ENCODE measurements at regions not wholly inside any gene's neighbourhood (a gene's known extent, or its start where the extent isn't known, plus 50 kb on each side); places are given as distances from the start of the nearest gene placed in this dataset.

DNA sequence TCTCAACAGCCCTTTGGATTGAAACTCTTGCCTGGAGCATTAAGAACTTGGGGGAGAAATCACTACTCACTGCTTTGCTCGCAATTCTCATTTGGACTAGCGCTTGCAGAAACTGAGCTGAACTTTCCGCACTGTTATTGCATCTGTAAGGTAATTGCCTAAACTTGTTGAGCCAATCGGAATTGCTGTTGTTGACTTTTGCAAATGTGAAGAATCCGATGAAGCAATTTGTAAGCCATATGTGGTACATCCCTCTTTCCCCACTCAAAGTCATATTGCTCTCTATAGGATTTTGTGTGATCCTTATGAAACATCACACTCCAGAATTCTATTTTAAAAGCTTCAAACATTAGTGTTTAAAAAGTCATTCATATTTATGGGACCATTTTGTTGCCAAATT, 191.7 kb upstream of the GBE1 start:
- peak; percentile 21 for DNase-seq

DNA sequence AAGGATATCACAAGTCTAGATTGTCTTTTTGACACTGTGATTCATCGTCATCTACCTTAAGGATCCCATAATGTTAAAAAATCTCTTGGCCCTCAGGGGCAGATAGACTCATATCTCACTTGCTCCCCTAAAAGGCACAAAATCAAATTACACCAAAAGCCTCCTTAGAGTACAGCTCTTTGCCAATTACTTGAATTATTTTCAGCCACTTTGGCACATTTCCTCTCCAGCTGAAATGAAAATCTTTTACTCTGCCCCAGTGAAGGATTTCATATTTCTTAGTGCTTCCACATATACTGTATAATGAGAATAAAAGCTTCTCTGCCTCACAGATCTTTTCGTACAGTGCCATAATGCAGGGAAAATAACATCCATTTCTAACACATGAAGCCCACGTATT, 190.7 kb upstream of the GBE1 start:
- no peak for DNase-seq

DNA sequence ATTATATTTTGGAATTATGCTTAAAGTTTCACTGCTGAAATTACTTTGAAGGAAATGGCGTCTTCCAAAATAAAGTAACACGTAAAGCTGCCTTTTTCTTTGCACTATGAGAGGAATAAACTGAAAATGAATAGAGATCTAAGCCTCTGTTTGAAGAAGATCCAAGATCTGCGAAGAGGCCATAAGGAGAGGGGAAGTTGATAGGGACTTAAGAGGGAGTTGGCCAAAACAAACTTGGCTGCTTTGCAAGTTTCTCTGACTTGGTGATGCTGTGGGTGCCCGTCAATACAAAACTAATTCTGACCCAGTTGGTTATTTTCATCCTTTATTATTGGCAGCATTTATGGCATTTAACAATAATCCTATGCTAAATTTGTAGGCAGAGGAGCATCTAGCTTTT, 190.2 kb upstream of the GBE1 start:
- DNase-seq, result no peak

DNA sequence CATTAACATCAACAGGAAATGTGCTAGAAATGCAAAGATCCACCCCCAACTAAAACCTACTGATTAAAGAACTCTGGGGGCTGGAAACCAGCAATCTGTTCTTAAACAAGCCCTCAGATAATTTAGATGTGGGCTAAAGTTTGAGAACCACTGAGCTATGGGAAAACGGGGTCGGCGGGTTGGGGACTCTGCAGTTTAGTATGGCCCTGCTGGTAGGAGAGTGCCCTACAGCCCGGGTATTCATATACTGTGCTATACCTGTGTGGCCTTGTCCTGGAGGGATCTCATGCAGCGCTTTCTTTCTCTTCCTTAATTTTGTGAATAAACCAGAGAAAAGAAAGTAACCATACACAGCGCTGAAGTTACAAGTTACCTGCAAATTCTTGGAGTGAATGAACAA, 189.7 kb upstream of the GBE1 start:
- no peak for DNase-seq

DNA sequence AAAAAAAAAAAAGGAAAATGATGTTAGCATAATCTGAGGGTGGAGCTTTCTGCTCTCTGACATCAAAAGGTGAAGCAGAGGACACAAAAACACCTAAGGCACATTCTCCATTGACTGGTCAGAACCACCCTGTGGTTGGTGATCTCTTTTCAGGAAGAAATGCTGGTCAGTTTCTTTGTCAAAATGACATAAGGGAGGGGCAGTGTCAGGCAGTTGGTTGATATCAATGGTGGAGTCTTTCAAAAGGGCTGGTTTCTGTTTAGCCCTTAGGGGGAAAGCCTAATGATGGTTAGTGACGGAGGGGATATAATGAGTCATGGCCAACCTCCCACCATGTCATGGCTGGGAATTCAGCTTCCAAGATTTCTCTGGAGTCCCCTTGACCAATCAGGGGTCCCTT, 185.9 kb upstream of the GBE1 start:
- no peak for DNase-seq

DNA sequence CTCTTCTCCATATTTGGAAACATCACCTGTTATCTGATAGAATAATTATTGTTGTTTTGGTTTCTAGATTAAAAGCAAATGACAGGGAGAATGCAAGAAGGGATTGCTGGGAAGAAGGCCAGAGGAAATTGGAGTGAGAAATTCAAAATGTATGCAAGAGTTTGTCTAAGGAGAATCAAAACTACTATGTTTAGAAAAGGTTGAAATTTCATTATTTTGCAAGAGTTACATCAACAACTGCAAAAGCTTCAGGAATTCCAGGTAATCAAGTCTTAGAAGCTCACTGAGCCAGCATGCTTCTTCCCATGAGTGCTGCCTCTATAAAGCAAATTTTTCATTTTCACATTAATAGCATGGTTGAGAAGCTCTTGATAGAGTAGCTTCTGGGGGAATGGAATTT, 177.2 kb upstream of the GBE1 start:
- DNase-seq, result no peak

DNA sequence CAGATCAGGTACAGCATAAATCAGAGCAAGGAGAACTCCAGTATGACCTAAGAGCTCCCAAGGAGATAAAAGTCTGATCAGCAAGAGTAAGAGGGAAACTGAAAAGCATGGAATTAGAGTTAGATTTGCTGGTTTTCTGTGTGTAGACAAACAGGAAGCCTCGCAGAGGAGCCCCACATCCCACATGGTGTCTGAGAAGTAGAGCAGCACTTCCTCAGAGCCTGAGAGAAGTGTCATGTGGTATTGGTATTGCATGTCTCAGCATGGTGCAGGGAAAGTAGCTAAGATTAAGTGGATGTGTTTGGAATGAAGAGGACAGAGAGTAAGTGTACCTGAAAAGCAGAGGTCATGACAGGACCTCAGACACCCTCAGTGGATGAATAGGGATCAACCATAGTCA, 175.4 kb upstream of the GBE1 start:
- DNase-seq, result no peak

DNA sequence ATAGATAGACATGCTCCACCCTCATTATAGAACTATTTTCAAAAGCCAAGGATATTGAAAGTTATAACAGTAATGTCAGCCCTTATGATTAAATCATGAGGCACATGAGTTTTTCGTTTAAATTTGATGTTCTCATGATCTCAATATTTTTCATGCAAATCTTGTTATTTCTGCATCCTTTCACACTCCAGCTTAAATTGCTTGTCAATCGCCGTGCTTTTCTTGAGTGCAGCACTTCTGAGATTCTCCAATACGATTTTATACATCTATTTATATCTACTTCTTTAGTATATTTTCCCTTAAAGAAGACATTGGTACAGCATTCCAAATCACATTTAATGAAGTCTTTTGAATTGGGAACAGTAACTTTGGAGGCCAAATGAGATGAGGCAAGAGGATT, 171.2 kb upstream of the GBE1 start:
- DNase-seq, result no peak

DNA sequence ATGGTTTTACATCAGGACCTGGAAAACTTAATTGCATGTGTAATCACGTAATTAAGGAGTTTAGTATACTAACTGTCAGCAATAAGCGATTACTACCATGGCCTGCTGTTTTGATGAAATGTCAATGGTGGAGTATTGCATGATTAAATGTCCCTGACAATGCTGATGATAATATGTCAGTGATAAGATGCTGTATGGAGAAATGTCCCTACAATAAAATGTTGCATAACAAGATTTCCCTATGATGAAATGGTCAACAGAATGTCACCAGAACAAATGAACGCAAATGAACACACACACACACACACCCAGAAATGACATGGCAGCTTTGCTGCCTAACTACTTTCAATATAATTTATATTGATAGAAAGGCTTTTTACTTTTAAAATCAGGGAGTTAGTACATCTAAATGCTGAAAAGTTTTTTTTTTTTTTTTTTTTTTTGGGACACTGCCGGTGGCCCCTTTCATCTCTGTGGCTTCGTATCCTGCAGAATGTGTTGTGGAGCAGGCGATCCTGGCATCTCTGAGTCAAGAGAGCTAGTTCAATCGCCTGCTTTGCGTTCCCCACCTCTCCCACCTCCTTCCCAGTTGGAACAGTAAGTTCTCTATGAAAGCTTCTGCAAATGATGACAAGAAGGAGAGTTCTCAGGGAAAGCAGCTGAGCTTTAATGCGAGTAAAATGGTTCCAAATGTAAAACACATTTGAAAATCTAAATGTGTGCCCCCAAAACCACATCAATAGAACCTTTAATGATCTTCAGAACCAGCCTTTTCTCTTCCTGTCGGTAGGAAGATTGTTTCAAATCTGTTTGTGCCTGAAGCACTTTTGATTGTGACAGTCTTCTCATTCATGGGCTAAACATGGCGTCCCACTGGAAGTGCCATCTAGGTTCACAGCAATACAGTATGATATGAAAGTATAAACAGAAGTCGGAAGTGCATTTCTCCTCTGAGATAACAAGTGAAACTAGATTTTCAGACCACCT, 170.1 kb upstream of the GBE1 start:
- no peak for DNase-seq

DNA sequence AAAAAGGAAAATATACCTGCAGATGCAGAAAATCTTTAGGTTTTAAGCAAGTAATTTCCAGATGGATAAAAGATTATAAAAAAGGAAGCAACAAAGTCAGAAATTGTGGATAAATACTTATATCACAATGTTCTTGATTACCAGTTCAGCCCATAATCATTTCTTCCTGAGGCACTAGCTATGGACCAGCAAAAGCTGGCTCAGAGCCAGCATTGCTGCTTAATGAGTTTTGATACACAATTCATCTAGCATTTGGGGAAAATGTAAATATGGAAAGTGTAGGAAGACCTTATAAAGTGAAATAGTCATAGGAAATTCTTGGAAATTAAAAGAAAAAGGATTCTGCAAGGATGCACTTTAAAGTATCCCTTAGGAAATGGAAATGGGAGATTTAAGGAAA, 168.3 kb upstream of the GBE1 start:
- no peak for DNase-seq

DNA sequence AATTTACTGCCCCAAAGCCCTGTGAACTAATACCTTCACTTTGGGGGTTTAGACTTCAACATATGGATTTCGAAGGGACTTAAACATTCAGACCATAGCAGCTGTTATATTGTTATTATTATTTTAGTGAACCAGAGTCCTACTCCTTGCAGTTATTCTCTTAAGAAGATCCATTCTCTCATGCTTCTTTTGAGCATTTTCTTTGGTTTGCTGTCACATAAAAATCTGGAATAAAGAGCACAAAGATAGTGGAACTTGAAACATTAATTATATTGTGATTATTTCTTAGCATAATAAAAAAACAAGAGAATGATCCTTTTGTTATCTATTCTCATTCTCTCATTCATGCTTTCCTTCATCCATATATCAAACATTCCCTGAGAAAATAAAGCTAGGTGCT, 166.4 kb upstream of the GBE1 start:
- no peak for DNase-seq

DNA sequence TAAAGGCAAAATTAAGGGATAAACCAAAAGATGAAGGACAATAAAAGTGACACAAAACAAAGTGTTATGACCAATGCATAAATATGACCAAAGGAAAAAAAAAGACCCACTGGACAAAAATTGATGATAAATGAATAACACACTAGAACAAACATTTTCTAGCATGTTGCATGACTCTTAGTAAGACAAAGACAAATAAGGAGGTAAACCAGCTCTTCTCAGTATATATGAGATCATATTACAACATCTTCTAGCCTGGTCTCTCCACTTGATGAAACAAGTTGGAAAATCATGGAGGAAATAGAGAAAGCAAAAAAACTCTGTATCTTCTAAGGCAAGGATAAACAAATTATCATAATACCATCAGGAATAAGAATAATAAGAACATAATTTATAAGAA, 163.9 kb upstream of the GBE1 start:
- DNase-seq, result no peak

DNA sequence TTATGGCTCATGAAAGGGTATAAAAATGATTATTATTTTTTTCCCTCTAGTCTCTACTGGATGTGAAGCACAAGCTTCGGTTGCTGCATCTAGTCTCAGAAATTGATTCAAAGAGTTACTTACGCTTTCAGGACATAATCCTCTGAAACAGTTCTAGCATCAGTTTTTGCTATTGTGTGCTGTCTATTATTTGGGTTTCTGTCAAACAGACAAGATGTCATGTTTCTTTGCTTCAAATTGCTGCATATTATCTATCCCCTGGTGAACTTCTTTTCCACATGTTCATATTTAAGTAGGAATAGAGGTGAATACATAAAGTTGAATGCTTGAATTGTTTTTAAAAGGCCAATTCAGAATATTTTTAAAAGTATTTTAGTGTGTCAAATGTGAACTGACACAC, 161.6 kb upstream of the GBE1 start:
- no peak for DNase-seq

DNA sequence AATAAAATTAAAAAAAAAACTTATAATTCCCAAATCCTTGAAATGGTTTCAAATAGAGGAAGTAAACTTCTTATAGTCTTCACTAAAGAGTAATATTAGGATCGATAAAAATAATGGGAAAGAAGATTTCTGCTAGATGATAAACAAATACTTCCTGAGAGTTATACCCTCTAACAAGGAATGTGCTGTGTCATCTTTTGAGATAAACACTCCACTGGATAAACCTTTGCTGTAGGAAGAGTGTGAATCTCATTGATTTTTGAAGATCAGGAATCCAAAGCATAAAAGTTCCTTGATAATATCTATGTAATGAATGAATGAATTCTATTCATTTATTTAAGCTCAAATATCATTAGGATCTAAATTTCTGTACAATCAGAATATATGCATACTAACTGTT, 161.0 kb upstream of the GBE1 start:
- DNase-seq, result no peak

DNA sequence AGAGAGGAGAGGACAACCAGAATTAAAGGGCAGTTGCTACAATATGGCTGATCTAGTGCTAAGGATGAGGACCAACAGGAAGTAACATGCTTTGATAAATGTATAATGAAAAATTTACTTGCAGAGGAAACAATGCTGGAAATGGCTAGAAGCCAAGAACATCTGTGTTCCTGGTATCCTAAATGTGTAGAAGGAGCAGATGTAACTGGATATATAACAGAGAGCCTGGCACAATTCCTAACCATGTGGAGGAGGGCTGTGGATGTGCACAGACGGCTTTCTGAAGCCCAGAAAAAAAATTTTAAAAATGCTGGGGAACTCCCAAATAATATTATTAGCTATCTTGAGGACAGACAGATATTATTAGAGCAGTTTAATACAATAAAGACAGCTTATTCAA, 159.4 kb upstream of the GBE1 start:
- peak; percentile 95 for DNase-seq

DNA sequence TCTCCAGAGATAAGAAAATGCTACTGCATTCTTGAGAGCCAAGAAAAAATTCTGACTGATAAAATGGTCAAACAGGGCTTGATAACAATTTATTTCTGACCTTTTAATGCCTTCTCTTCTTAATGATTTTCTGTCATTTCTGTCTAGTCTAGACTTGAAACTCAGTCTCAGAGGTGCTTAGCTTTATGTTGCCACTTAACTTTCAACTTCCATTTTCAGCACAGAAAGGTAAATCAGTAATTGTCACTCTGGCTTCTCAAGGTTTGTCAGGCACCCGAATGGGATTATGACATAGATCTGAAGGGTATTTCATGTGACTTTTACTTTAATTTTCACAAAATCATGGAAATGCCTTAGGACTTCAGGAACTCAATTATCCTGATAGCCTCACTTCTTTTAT, 155.4 kb upstream of the GBE1 start:
- no peak for DNase-seq

DNA sequence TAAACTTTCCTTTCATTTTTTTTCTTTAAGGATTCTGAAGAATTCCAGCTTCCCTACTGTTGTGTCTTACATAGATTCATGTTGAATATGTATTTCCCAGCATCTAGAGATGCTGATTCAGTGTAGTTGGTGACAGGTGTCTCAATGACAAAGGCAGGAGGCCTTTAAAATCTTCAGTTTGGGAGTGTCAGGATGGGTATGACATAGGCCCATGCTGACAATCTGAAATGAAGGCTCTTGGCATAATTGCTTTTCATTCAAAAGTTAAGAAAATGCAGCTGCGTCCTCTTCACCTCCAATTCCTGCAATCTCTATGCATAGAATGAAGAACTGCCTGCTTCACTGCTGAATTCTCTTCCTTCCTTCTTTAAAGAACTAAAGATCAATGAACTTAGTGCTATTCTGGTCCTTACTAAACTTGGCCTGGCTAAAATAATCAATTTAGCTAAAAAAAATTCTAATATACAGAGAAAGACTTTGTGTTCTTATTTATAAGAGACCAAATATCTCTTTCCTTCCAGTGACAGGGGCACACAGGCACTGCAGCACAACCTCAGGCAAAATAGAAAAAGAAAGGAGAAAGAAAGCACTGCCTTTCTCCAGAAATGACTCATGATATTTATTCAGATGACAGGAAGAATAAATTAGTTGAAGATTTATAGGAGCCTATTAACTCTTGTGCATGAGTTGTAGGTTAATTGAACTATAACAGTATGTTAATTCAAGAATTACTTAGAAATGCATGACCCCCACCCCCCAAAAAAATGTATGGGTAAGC, 152.6 kb upstream of the GBE1 start:
- no peak for DNase-seq

DNA sequence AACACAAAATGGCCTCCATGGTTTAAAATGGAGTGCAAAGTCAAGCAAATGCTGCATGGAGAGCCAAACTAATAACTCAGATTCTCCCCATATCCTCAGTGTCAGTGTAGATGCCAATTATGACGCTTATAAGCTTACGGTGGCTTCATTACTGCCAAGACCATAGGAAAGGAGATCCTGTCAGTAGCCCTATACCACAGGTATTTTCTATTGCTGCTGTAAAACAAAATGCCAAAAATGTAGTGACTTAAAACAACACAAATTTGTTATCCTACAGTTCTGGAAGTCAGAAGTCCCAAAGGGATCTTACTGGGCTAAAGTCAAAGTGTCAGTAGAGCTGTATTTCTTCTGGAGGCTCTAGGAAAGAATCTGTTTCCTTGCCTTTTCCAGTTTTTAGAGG, 149.8 kb upstream of the GBE1 start:
- DNase-seq, result no peak

DNA sequence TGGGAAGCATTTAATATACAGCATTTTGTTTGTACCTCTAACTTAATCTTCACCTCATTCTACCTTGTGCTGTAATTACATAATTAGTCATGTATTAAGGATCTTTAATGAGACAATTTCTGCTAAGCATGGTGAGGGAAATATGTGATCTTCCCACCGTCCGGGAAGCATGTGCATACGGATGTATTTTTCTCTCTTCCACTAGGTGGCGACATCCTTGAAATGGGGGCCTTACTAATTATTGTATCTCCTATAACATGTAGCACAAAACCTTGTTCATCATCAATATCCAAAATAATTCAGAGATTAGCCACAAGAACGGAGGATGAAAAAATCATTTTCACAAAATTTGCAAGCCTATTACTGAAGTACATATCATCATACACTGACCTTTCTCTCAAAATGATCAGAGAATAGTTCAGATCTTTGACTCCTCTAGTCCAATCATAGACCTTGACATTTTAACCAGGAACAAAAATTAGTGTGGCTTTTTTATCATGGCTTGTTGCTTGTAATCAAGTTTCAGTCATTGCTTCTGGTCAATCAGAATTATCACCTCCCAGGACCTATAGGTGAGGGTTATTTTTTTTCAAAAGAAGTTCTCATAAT, 148.9 kb upstream of the GBE1 start:
- DNase-seq, result no peak

DNA sequence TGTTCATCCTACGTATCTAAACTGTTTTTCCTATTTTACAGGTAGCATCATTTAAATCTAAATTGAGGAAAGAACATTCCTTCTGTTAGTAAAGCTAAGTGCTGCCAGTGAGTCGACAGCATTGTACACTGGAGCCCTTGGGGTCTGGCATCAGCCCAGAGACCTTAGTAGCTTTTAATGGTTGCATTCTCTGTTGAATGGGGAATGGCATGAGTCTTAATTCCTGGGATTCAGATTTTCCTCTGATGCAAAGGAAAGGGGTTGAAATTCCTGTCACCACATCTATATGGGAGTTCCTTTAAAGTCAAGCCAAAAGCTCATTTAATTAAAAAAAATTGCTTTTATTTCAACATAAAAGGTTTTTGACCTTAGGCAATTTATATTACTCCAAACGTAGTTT, 148.4 kb upstream of the GBE1 start:
- DNase-seq, result no peak

DNA sequence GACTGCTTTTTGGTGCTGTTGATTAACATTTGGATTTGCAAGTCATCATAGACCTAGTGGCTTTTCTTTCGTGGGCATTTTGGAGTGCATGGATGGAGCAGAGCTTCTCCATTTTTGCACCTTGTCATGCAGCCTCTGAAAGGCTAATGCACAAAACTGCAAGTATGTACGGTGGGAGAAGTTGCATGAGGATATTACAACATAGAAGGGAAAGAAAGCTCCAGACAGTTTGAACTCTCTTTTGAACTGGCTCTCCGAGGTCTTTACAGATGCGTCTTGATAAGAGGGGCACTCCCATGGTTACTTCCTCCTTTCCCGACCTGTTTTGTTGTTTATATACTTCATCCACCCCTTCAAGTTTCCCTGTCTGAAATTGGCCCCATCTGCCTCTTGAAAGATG, 147.1 kb upstream of the GBE1 start:
- no peak for DNase-seq

DNA sequence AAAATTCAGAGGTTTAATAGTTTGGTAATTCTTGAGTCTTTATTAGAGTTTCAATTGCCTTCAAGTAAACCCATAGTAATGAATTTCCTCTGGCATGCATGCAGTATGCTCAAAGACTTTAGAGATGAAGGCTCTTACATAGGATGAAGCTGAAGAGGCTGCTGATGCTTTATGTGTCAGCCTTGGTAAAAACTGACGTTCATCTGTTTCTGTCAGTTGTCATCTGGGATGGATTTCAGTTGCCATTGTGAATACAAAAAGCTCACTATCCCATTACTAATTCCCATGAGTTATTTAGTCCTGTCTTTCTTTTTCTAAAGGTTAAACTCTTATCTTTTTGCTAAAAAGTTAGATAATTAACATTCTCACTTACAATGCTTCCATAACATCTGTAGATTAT, 136.9 kb upstream of the GBE1 start:
- no peak for DNase-seq

DNA sequence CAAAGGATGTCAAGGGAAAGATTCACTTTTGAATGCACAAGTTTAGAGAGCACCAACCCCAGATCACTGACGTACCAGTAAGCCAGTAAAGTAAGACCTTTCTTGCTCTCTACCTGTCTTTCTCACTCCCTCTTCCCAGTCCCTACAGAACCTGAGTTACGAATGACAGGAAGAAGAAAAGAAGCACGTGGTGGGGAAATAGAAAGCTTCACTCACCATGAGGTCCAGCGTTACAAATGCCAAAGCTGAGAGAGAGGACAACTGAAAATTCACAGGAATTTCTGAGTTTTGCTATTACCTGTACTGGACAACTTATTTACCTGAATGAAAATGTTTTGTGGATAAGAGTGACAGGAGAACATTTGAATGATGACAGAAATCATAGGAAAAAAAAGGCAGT, 133.2 kb upstream of the GBE1 start:
- DNase-seq, result no peak

All from skin of body (tissue), 1 donor.